ENCODE measurements at regions not wholly inside any gene's neighbourhood (a gene's known extent, or its start where the extent isn't known, plus 50 kb on each side); places are given as distances from the start of the nearest gene placed in this dataset.

GRCh38 chr9:80932947-80933780, 756.2 kb downstream of the TLE1 start:
- TF ChIP-seq CTCF (IDR thresholded peaks at IDR 0.05) (no peak), POLR2A (IDR thresholded peaks at IDR 0.05) (no peak)

Data from body of pancreas (tissue), 4 donors.